ENCODE measurements at regions not wholly inside any gene's neighbourhood (a gene's known extent, or its start where the extent isn't known, plus 50 kb on each side); places are given as distances from the start of the nearest gene placed in this dataset.

GRCh38 chr22:27296091-27296675 lies 505.4 kb downstream of the MN1 start:
- no peak overlapping the region for H3K4me3 ChIP-seq
- H3K36me3 ChIP-seq, result no peaks in the 10 kb centered on the region
- no peaks in the 10 kb centered on the region for H3K4me1 ChIP-seq
- no peak overlapping the region for H3K27ac ChIP-seq
- no peaks in the 10 kb centered on the region for H3K9me3 ChIP-seq
- intact Hi-C loops (cut with DNase I; ENCODE audit: low total_unique reads), result no loop called here
- no peak for DNase-seq
- no peak for TF ChIP-seq CTCF (IDR thresholded peaks at IDR 0.05)
- H3K27me3 ChIP-seq, result peaks cover 0 to 31% of the 10 kb centered on the region in 2 donors

GRCh38 chr22:27297125-27297524 lies 504.4 kb downstream of the MN1 start:
- Histone ChIP-seq H3K4me3 (no peak overlapping the region), H3K27ac (no peak overlapping the region), H3K27me3 (peaks cover 0 to 31% of the 10 kb centered on the region in 2 donors), H3K9me3 (no peaks in the 10 kb centered on the region), H3K36me3 (no peaks in the 10 kb centered on the region), H3K4me1 (no peaks in the 10 kb centered on the region)
- intact Hi-C loops (cut with DNase I; ENCODE audit: low total_unique reads), result no loop called here
- DNase-seq, result no peak
- TF ChIP-seq CTCF (IDR thresholded peaks at IDR 0.05), result no peak

GRCh38 chr22:27298332-27298731 lies 503.2 kb downstream of the MN1 start:
- intact Hi-C loops (cut with DNase I; ENCODE audit: low total_unique reads), result no loop called here
- no peaks in the 10 kb centered on the region for H3K36me3 ChIP-seq
- no peak overlapping the region for H3K27ac ChIP-seq
- H3K4me1 ChIP-seq, result no peaks in the 10 kb centered on the region
- H3K4me3 ChIP-seq, result no peak overlapping the region
- no peaks in the 10 kb centered on the region for H3K9me3 ChIP-seq
- H3K27me3 ChIP-seq, result peaks cover 0 to 31% of the 10 kb centered on the region in 2 donors
- no peak for TF ChIP-seq CTCF (IDR thresholded peaks at IDR 0.05)
- DNase-seq, result no peak

- Histone ChIP-seq H3K27me3 (peaks cover 0 to 31% of the 10 kb centered on the region in 2 donors), H3K4me1 (no peaks in the 10 kb centered on the region), H3K27ac (no peak overlapping the region), H3K4me3 (no peak overlapping the region), H3K36me3 (no peaks in the 10 kb centered on the region), H3K9me3 (no peaks in the 10 kb centered on the region)
- DNase-seq, result no peak
- no peak for TF ChIP-seq CTCF (IDR thresholded peaks at IDR 0.05)
- intact Hi-C loops (cut with DNase I; ENCODE audit: low total_unique reads), result no loop called here
Measured at GRCh38 chr22:27298742-27299141, 502.8 kb downstream of the MN1 start.

- H3K27me3 ChIP-seq, result peaks cover 0 to 31% of the 10 kb centered on the region in 2 donors
- DNase-seq, result no peak
- H3K4me1 ChIP-seq, result no peaks in the 10 kb centered on the region
- H3K9me3 ChIP-seq, result no peaks in the 10 kb centered on the region
- TF ChIP-seq CTCF (IDR thresholded peaks at IDR 0.05), result no peak
- intact Hi-C loops (cut with DNase I; ENCODE audit: low total_unique reads), result no loop called here
- H3K36me3 ChIP-seq, result no peaks in the 10 kb centered on the region
- H3K4me3 ChIP-seq, result no peak overlapping the region
- H3K27ac ChIP-seq, result no peak overlapping the region
Measured at GRCh38 chr22:27299181-27300085, 502.1 kb downstream of the MN1 start.

All from tibial artery (tissue), 4 donors.